Activated naive CD4-positive, alpha-beta T cell (primary cell): ENCODE measurements at regions not wholly inside any gene's neighbourhood (a gene's known extent, or its start where the extent isn't known, plus 50 kb on each side); places are given as distances from the start of the nearest gene placed in this dataset.
"Not testable (repeated sequence)": the region's sequence is repeated elsewhere in the genome, so short reads cannot be mapped to it uniquely, and the experiment has no call there.

ENCODE experiments used
- DNase-seq, 4 experiments: peaks; one replicate each; lab custom pipeline; 2025; lab: John Stamatoyannopoulos, UW

DNA sequence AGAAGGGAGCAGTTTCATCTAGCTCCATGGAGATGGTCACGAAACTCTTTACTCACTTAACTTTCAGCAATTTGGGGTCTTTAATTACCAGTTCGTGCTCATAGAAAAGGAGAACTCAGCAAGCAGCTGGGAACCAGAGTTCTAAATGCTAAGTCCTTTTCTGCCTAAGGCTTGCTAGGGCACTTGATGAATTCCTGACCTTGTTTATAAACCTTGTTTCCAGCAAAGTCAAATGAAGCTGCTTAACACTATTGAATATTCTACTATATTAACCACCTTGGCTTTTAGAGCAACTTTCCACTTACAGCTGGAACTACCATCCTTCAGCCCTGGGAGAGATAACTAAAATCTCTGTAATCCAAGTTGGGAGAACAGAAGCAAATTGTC, 79.5 kb upstream of the TSC22D2 start:
- no peak for DNase-seq

GRCh38 chr3:150327678-150328653, 80.1 kb upstream of the TSC22D2 start:
- DNase-seq = no peak

DNA sequence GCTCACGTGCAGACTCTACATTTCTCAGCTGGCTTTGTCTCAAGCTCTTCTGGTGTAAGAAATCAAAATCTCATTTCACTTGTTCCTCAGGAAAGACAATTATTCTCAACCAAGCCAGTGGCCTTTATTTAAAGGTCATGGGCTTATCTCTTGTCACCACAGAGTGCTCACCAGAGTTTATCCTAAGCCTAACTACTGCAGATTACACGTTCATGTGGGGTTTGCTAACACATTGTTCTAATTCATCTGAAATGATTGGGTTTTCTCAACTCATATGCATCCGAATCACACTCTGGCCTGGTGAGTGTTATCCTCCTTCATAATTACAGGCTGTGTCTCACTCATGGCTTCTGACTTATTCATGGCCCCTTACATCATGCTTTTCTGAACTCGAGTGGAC, 83.3 kb upstream of the TSC22D2 start:
- no peak for DNase-seq

DNA sequence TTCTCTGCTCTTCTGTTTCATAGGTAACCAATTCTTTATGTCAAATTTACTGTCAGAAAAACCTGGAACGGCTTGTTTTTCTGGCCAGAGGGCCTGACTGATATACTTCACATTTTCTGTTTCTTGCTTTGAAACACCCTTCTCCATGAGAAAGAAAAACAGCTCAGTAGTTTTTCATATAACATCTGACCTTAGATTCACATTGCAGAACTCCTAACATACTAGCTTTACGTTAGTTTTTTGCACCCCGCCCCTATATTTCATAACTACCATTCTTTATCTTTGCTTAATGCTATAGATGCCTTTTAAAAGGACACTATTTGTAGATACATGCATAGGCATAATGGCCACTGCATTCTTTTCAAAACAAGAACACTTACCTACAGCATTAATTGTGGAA, 83.9 kb upstream of the TSC22D2 start:
- DNase-seq = no peak

DNA sequence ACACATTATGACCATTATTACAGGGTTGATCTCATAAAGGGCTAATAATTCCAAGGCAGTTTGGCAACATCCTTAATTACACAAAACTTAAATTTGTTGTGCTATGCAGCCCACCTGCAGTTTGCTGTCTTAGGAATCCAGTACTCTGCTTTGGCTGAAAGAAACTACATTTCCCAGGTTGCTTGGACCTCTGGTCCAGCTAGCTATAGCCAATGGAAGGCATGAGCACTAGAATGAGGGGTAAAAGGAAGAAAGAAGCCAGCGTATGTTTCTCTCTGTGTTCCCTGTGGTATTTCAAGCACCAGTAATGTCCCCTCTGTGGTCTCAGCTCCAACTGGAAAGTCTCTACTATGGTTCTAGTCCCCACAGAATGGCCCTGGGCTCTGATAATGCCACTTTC, 84.3 kb upstream of the TSC22D2 start:
- DNase-seq = no peak

DNA sequence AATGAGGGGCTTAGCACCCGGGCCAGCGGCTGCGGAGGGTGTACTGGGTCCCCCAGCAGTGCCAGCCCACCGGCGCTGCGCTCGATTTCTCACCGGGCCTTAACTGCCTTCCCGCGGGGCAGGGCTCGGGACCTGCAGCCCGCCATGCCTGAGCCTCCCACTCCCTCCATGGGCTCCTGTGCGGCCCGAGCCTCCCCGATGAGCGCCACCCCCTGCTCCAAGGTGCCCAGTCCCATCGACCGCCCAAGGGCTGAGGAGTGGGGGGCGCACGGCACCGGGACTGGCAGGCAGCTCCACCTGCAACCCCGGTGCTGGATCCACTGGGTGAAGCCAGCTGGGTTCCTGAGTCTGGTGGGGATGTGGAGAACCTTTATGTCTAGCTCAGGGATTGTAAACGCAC, 85.0 kb upstream of the TSC22D2 start:
- DNase-seq = not testable (repeated sequence)

GRCh38 chr3:150320971-150321370, 87.1 kb upstream of the TSC22D2 start:
- not testable (repeated sequence) for DNase-seq

DNA sequence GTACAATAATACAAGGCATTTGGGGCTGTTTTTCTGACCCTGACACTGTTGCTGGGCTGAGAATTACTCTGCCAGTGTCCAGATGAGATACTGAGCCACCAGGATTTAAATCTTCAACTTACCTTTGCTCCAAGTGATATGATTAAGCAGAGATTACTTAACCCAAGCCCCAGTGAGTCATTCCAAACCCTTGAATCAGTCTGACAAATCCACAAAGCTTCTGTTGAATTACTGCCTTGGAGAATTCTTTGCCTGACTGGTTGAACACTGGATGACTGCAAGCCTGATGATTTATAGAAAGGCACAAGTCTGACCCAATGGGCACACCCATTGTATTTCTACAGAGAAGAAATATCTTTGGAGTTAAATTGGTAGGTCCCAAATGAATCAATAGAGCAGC, 88.2 kb upstream of the TSC22D2 start:
- no peak for DNase-seq

DNA sequence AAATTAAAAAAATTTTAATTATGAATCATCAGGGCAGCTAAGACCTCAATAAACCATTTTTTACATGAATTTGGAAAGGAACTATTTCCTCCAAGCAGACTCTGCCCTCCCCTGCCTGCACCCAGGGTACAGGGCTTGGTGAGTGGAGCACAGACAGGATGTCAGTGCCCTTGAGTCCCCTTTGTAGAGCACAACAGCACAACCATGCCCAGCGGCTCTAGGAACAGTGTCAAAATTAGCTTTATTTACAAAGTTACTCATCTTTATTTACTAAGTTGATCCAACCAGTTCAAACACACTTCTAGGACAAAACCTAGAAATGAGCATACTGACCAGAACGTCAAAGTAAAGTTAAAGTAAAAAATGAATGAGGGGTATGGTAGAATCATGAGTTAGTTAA, 90.6 kb upstream of the TSC22D2 start:
- DNase-seq = no peak

- no peak for DNase-seq
These were observed 92.4 kb upstream of the TSC22D2 start for GRCh38 chr3:150315721-150316120.

- DNase-seq = no peak
These were observed 93.7 kb upstream of the TSC22D2 start for GRCh38 chr3:150314248-150315004.

GRCh38 chr3:150312018-150312657, 96.0 kb upstream of the TSC22D2 start:
- no peak for DNase-seq

GRCh38 chr3:150311156-150311555, 96.9 kb upstream of the TSC22D2 start:
- no peak for DNase-seq

GRCh38 chr3:150309557-150309956, 98.5 kb upstream of the TSC22D2 start:
- no peak for DNase-seq

DNA sequence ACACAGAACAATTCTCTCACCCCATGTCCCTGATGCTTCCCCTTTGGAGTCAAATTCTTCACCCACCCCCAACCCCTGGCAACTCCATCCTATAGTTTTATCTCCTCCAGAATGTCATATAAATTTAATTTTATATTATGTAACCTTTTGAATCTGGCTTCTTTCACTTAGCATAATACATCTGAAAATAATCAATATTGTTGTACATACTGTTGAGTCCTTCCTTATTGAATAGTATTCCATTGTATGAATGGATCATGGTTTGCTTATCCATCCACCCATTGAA, 98.9 kb upstream of the TSC22D2 start:
- no peak for DNase-seq

DNA sequence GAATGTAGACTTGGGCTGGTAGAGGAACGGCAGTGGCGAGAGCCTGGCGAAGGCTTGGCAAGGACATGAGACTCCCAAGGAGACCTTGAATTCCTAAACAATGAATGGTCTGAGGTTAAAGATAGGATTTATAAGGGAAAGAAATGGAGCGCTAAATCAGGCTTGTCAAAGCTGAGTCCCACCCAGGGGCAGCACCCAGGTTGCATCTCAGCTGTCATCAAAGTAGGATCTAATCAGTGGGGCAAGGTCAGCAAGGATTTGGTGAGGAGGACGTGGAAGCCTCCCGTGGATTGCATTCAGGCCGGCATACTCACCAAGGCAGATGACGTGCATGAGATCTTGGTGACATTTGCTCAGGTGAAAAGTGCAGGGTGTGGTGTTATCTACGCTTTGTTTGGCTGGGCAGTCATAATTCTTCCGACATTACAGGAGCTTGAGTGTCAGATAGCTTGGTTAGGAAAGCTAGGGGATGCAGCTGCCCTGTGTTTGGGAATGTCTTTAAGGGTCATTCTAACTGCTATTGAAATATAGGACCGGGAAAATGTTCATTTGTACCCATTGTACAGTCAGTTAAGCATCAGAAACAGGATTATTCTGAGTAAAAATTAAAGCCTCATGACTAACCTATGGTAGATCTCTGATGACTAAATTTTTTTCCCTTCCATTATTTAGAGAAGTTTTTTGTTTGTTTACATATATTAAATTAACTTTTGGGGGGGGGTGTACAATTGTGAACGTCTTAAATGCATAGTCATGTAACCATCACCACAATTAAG, 99.4 kb upstream of the TSC22D2 start:
- DNase-seq = no peak

GRCh38 chr3:150308037-150308319, 100.1 kb upstream of the TSC22D2 start:
- no peak for DNase-seq

GRCh38 chr3:150307311-150308036, 100.6 kb upstream of the TSC22D2 start:
- no peak for DNase-seq

DNA sequence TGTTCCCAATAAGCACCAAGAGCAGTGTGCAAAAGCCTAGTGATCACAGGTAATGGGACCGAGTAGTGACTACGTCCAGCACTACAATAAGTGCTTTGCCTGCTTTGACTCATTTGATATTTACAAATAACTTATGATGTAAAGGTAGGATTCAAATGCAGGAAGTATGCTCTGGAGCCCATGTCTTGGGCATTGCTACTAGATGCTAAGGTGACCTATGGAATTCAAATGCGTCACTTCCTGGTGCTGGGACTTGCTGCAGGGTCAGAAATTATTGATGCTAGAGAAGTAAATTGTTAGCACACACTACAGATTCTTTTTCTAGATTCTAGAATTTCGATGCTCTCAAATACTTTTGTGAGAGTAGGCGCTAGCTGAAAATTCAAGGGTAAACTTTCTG, 101.2 kb upstream of the TSC22D2 start:
- no peak for DNase-seq

- no peak for DNase-seq
These were observed 102.0 kb upstream of the TSC22D2 start for GRCh38 chr3:150306083-150306482.

DNA sequence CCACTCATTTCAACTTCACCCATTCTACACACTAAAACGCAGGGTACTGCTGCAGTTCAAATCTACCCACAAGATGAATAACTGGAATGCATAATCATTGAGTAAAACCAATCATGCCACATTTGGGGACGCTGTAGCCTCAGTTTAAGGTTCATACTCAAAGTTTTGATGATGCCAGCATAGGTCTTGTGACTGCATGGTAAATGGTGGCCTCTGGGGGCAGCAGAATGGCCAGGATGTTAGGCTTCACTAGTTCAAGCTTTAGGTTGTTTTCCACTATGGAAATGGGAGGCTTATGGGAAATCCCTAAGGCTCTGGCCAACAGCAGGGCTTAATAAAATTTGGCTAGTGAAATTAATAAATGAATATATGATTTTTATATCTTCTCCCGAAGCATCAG, 104.3 kb upstream of the TSC22D2 start:
- DNase-seq = no peak

- DNase-seq = no peak
These were observed 105.9 kb upstream of the TSC22D2 start for GRCh38 chr3:150302246-150302645.
